CD4-positive, alpha-beta T cell treated with Interferon gamma for 1 hour (primary cell): ENCODE measurements at regions not wholly inside any gene's neighbourhood (a gene's known extent, or its start where the extent isn't known, plus 50 kb on each side); places are given as distances from the start of the nearest gene placed in this dataset.
"Not testable (repeated sequence)": the region's sequence is repeated elsewhere in the genome, so short reads cannot be mapped to it uniquely, and the experiment has no call there.

ENCODE experiments used
- DNase-seq: peaks from one replicate; pipeline ENCODE4 v3.0.0-alpha.2; 2020

DNA sequence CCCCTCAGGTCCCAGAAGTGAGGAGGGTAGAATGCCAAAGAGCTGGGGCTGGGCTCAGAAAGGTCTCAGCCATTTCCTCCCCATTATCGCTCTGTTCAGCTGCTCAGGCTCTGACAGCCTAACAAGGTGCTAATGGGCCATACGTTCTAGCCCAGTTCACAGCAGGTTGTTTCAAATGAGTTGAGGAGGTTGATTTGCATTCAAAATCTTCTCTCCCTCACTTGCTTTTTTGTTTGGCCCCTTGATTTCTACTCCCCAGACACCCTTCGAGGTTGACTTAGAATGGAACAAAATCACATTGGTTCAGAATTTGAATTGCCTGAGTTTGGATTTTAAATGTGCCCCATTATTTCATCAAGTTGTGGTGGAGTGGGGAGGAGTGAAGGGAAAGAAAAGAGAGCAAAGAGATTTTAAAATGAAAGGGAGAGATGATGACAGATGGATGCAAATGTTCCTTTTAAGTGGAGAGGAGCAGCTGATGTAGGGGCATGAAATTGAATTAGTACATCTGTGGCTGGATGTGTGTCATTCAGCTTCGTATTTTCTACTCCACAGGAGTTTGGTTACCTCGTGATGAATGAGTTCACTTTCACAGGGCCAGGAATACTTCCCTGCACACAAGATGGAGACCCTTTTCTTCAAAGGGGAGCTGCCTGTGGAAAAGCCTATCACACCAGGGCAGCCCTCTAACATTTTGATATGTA is 425.8 kb upstream of the CAMK1G start:
- DNase-seq = no peak

DNA sequence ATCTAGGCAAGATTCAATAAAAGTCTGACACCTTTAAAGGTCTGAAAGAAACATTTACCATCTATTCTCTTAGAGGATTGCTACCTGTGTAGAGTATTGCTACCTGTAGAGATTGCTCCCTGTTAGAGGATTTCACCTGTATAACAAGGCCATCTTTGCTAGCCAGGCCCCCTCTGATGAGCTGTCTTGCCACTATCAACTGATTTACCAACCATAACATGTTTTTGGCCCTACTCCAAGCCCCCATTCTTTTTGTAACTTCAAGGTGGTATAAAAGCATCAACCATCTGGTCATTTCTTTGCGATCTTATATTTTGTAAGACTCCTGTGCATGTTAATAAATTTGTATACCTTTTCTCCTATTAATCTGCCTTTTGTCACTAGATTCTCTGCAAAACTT is 424.7 kb upstream of the CAMK1G start:
- no peak for DNase-seq

DNA sequence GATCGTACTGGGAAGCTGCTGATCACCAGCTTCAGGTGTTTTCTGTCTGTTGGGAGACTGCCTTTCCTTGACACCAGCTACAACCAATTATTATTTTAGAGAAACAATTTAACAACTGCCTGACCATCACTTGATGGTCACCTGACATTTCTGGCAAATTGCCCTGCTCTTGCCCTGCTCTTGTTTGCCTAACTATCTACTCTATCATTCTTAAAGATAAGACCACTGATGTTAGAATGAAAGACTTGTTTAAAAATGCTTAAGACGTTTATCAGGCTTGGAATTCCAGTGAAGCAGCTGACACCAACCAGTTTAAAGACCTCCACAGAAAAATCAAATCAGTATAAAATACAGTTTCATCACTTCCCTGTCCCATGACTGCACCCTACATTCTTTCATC is 423.3 kb upstream of the CAMK1G start:
- no peak for DNase-seq

DNA sequence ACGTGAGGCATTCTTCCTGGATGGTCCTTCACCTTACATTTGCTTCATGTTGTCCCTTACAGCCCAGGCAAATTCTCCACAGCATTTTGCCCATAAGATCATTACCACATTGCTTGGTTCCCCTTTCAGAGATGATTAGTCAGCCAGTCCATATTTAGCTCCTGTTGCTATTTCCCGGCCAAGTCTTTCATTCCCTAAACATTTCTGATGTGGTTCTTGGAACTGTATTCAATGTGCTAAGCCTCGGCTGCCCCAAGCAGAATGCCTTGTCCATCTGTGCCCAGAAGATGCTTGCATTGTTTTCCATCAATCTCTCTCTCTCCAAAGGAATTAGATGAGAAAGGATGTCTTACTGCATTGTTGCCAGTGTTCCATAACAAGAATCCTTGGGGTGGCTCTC is 420.9 kb upstream of the CAMK1G start:
- no peak for DNase-seq

DNA sequence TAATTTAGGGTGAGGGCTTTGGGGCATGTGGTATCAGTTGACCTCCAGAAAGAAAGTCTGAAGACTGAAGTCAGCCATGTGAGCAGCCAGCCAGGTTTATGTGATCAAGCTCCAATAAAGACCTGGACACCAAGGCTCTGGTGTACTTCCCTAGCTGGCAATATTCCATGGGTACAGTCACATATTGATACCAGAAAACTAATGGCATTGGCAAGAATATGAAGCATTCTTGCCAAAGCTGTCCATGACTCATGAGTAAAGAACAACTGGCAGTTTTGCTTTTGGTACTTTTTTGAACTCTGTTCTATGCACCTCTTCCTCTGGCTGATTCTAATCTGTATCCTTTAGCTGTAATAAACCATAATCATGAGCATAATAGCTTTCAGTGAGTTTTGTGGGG is 415.3 kb upstream of the CAMK1G start:
- no peak for DNase-seq

DNA sequence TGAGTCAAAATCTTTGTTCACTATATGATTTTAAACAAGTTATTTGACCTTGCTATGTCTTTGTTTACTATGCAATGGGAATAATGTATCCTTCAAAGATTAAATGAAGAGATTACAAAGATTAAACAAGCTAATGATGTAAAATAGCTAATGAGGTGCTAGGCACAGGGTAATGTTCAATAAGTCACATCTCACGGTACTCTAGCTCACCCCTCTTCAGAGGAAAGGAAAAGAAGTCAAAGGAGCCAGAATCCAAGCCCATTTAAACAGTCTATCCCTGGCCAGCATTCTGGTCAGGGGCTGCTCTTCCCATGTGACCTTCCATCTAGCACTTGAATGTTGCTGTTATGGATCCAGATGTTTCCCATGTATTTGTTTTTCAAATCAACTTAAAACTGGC is 412.4 kb upstream of the CAMK1G start:
- DNase-seq = no peak

DNA sequence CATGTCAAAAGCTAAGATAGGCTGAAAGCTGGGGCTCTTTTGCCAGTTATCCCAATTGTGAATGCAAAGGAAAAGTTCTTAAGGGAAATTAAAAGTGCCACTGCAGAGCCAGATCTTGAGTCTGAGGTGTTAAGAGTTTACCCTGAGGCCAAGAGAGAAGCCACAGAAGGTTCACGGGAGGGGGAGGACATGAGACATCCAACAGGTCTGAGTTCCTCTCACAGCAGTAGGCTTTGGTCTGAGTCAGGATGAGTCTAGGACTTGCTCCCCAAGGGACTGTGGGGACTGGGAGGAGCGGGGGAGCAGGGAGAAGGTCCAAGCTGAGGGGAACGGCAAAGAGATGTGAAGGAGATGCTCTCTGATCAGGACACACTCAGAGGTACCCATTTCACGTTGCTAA is 411.2 kb upstream of the CAMK1G start:
- no peak for DNase-seq

DNA sequence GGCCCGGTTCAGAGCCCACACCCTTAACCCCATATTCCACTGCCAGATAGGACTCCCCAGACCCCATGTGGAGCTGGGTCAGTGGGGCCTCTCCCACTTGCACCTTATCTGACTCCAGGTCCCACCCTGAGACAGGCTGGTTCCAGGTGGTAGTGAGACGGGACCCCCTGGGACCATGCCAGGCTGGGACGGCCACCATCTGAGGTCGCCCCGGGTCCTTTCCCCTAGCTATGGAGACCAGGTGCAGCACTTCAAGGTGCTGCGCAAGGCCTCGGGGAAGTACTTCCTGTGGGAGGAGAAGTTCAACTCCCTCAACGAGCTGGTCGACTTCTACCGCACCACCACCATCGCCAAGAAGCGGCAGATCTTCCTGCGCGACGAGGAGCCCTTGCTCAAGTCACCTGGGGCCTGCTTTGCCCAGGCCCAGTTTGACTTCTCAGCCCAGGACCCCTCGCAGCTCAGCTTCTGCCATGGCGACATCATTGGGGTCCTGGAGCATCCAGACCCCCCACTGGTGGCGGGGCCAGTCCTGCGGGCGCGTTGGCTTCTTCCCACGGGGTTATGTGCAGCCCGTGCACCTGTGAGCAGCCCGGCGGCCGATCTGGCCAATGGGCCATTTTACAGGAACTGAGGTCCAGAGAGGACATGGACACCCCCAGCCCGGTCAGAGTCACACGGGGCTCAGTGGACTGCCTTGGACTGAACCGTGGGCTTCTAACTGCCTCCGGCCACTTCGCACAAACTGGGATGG is 410.5 kb upstream of the CAMK1G start:
- not testable (repeated sequence) for DNase-seq

DNA sequence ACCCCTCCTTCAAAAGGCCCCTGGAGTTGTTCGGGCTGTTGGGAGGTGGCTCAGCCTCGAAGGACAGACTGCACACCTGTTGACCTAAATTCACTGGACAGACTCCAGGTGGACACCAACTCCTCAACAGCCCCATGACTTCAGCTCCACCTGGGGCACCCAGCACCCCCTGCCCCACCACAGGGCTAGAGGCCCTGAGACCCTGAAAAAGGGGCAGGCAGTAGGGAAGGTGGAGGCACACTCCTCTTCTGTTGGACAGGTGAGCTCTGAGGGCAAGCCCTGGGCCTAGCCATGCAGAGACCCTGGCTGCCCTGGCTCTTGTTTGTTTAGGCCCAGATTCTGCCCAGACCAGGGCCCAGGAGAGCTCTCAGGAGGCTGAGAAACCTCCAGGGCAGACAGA is 409.7 kb upstream of the CAMK1G start:
- DNase-seq = not testable (repeated sequence)

DNA sequence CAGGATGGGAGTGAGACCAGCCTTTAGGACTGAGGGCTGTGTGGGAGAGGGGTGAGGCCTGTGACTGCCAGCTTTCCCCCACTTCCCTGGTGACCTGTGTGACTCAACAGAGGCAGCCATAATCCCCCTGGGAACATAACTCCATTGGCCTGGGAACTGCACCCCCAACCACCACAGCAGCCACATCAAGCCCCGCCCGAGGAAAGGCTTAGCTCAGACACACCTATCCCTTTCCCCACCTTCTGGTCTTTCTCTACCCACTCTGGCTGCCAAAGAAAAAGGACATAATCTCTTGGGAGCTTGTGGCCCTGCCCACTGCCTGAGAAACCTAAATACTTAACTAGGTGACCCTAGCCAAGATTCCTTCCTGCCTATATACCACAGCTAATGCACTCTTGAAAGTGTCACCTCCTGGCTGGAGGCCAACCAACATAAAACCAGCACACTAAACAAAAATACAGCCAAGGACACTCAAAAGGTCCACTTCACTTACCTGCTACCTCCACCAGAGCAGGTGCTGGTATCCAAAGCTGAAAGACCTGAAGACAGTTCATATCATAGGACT is 406.6 kb upstream of the CAMK1G start:
- no peak for DNase-seq

DNA sequence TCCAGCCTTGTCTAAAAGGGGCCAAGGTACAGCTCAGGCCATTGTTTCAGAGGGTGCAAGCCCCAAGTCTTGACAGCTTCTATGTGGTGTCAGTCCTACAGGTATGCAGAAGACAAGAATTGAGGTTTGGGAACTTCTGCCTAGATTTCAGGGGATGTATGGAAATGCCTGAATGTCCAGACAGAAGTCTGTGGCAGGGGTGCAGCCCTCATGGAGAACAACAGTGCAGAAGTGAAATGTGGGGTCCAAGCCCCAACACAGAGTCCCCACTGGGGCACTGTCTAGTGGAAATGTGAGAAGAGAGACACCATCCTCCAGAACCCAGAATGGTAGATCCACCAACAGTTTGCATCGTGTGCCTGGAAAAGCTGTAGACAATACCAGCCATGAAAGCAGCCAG is 400.3 kb upstream of the CAMK1G start:
- no peak for DNase-seq

DNA sequence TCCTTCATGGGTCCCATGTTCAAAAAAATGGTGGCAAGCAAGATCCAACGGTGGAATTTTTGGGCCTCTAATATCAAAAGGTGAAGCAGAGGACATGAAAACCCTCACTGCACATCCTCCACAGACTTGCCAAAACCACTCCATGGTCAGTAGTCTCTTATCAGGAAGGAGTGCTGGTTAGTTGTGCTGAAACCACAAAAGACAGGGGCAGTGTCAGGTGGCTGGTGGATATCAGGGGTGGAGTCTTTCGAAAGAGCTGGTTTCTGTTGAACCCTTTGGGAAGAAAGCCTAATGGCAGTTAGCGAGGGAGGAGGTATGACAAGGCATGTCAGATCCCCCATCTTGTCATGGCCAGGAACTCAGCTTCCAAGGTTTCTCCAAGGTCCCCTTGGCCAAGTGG is 395.9 kb upstream of the CAMK1G start:
- DNase-seq = no peak

DNA sequence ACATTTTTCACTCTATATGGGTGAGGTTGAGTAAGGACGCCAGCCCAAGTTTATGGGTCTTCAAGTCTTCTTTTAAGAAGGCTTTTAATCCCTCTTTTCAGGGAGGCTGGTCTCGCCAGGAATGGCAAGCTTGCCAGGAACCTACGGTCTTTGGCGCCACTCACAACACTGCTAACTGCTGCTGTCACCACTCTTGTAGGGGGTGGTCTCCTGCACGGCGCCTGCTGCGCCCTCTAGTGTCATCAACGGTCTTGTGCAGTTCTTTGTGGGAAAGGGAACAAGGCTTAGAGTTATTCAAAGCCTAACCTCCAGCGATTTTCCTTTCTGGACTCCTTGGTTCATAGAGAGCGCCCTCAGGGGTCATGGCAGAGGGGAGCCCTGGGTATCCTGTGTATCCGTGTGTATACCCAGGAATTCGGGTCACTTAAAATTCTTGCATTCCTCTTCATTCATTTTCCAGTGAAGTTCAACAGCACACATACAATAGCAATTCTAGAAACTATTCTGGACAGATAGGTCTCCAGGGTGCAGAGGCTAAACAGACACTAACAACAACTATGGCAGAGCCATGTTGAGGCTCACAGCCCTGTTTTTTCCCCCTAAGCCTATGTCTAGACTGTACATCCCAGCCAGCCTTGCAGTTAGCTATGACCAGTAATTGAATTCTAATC is 392.8 kb upstream of the CAMK1G start:
- DNase-seq = no peak

DNA sequence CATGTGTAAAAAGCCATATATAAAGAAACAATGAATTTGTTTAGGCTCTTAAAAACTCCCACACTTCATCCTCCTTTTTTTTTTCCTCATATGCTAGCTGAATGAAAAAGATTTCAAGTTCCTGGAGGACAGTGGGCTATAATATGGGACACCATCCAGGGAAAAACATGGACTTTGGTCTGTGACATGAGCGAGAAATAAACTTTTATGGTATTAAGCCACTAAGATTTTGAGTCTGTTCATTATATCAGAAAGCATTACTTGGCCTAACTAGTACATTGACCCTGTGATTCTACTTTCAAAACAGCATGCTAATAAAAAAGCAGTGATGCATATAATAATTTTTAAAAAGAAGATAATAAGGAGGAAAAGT is 392.3 kb upstream of the CAMK1G start:
- no peak for DNase-seq

DNA sequence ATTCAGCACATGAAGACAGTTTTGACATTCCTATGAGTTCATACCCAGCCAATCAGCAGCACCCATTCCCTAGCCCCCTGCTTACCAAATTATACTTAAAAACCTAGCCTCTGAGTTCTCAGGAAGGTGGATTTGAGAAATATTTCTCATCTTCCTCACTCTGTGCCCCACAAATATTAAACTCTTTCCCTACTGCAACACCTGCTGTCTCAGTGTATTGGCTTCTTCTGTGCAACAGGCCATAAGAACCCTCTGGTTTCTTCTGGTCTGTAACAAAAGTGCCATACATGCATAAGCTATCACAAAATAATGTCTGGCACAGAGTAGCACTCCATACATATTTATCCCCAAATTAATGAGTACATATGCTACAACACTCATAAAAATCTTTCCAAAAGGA is 387.4 kb upstream of the CAMK1G start:
- no peak for DNase-seq

DNA sequence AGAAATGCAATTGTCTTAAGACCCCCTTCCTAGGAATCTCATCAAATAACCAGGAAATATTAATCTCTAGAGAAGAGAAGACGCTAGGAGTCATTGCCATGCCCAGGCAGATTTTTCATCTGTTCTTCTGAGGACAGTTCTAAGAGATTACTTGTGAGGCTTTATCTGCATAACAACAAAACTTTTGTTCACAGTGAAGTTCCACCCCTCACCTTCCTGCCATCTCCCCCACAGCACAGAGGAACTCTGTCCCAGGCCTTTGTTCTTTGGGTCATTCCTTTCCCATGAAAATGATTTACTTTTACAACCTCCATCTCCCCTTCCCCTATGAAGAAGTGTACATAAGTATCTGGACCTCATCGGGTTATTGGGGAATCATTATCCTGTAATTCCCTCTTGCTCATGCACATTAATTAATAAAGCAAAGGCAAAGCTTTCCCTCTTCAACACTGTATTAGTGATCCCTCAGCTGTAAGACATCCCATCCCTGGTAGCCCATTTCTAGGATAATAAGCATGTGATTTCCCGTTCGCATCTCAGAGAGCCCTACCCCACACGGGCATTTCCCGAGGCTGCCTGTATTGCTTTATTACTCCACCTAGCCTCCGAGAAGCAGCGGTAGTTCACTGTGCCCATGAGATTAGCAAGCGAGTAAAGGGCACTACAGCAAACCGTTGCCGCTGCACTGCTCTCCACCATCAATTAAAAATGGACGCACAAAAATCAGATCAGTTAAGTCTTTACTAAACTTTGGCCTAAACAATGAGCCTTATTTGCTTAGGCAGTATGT is 384.4 kb upstream of the CAMK1G start:
- no peak for DNase-seq

DNA sequence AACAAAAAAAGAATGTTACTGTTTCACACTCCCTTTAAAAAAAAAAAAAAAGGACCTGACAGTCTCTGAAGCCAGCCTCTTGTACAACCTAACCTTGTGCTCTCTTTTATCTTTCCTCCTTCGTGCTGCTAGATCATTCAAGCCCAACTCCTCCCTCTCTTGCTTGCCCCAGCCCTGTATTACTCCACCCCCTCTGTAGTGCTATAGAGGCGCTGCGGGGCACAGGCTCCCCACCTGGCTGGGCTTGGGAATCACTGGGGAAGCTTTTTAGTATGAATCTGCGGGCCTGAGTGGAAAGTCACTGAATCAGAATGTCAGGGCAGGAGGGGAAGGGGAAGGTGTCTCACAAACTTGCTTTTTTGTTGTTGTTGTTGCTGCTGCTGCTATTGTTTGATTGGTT is 383.7 kb upstream of the CAMK1G start:
- DNase-seq = no peak

DNA sequence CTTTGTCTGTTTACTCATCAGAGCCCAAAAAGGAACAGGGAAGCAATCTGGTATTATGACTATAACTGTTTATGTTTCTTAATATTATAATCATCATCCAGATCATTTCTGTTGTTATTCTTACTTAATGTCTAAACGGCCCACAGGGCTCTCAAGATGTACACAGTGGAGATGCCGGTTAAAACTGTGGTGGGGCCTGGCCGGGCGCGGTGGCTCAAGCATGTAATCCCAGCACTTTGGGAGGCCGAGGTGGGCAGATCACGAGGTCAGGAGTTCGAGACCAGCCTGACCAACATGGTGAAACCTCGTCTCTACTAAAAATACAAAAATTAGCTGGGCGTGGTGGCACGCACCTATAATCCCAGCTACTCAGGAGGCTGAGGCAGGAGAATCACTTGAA is 381.2 kb upstream of the CAMK1G start:
- DNase-seq = not testable (repeated sequence)

DNA sequence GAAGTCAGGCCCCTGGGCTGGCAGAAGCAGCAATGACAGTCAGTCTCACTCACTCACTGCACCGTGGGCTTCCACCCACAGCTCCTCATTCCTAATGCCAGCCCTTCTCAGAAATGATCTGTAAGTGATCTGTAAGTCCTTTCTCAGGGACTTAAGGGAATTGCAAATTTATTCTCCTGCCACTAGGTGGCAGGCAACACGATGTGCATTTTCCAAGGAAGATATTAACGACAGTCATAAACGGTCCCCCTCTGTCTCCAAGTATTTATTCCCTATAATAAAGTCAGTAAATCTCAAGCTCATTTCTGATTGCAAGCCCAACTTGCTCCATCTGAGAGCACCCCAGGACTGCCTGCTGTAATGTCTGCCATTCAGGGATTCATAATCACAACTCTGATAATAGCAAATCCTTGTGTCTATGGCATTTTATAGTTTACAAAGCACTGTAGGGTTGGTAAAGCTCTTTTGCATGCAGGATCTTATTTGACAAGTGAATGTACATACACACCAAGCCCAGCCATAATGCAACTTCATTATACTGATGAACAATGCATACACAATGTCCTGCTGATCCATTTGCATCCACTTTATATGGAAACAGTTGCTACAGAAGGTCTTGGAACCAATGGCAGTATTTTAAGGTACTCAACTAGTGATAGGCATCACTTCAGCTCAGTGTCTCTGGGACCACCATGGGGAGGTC is 380.5 kb upstream of the CAMK1G start:
- DNase-seq = no peak

DNA sequence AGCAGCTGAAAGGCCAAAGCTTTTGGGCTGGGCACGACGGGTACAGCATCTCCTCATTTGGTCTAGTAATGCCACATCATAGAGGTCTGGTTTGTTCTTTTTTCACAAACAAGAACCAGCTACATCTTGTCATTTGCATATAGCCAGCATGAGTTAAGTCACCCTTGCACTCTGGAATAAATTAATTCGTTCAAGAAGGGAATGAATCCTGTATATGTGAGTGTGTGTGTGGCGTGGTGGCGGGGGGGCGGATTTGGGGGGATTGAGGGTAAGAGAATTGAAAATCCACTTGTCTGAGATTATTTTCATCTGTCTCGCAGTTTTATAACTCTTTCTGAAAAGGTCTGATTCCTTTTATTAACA is 380.0 kb upstream of the CAMK1G start:
- DNase-seq = no peak

DNA sequence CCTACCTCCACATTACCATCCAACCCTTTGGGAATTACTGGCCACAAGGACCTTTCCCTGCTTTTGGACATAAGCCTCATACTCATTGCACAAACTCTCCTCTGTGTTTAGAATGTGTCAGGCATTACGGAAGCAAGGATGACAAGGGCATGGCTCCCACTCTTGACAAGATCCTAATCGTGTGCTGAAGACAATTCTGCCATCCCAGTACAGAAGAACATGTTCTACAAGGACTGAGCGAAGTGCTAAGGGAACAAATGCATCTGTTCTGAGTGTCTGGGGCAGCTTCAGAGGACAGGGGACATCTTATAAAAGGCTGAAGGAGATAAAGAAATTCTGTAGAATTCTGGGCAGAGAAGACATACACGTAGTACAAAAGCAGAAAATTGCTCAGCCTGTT is 378.5 kb upstream of the CAMK1G start:
- no peak for DNase-seq

DNA sequence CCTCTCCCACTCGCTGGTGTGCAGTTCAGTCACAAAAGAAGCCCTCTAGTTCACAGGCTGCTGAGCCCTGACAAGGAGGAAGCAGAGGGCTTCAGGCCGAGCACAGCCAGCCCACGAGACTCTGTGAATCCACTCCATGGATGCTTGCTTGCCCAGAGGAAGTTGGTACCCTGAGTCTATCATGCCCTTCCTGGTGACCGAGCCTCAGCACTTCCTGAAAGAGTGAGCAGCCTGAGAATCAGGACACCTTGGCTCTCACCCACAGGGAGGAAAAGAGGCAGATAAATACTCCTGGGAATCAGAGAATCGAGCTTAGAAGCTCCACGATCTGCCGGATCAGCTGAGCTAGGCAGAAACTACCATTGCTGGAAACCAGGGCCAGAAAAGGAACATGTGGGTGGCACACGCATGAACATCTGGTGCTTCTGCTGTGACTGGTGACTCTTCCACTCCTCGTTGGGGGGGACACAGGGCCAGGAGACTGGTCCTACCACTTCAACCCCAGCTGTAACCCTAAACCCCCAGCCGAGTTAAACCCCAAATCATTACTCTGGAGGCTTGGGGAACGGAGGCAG is 376.3 kb upstream of the CAMK1G start:
- DNase-seq = no peak
